ENCODE measurements at regions not wholly inside any gene's neighbourhood (a gene's known extent, or its start where the extent isn't known, plus 50 kb on each side); places are given as distances from the start of the nearest gene placed in this dataset.

- no peak for TF ChIP-seq MLLT1 (IDR thresholded peaks at IDR 0.05)
- TF ChIP-seq DIDO1 (tag; IDR thresholded peaks at IDR 0.05; ENCODE audit: low read depth): peak; percentile 88
- no peak for TF ChIP-seq TSC22D4 (tag; IDR thresholded peaks at IDR 0.05)
- no peak for TF ChIP-seq RERE (CRISPR knock-in tag; IDR thresholded peaks at IDR 0.05; ENCODE audit: borderline replicate concordance)
- TF ChIP-seq NR3C1 (CRISPR knock-in tag; IDR thresholded peaks at IDR 0.05): no peak
- TF ChIP-seq ZKSCAN1 (IDR thresholded peaks at IDR 0.05; ENCODE audit: low read depth, low read length): no peak; the same call in 1 of the 2 replicates
- TF ChIP-seq ILF3 (IDR thresholded peaks at IDR 0.05; ENCODE audit: borderline replicate concordance): no peak
- no peak for TF ChIP-seq IRF2 (CRISPR knock-in tag; IDR thresholded peaks at IDR 0.05)
- TF ChIP-seq TARDBP (IDR thresholded peaks at IDR 0.05): no peak
- TF ChIP-seq NFIX (CRISPR knock-in tag; IDR thresholded peaks at IDR 0.05; ENCODE audit: low read depth): no peak
- TF ChIP-seq MYC (IDR thresholded peaks at IDR 0.05; ENCODE audit: low read depth, low read length): no peak; the same call in 1 of the 2 replicates
- TF ChIP-seq MYC (CRISPR knock-in tag; IDR thresholded peaks at IDR 0.05; ENCODE audit: borderline replicate concordance, low read depth): peak; percentile 94
- peak; percentile 99 for TF ChIP-seq KLF6 (CRISPR knock-in tag; IDR thresholded peaks at IDR 0.05; ENCODE audit: borderline replicate concordance)
Measured at GRCh38 chr2:47297767-47298425, 71.2 kb upstream of the EPCAM start (continued).

All from K562 (cell line).